ENCODE measurements at regions not wholly inside any gene's neighbourhood (a gene's known extent, or its start where the extent isn't known, plus 50 kb on each side); places are given as distances from the start of the nearest gene placed in this dataset.

GRCh38 chr21:28590676-28591075 is 402.0 kb downstream of the LTN1 start:
- TF ChIP-seq CTCF (conservative IDR thresholded peaks at IDR 0.05; ENCODE audit: low read length), result no peak
- no peak for TF ChIP-seq EZH2phosphoT487 (IDR thresholded peaks at IDR 0.05; ENCODE audit: borderline replicate concordance)

Measured in Loucy (cell line).